H1 (cell line): ENCODE measurements at regions not wholly inside any gene's neighbourhood (a gene's known extent, or its start where the extent isn't known, plus 50 kb on each side); places are given as distances from the start of the nearest gene placed in this dataset.

ENCODE experiments used
- CTCF ChIA-PET: fragments of 300-600 bp; sonication (Branson Sonifier 250); formaldehyde crosslinking; loops from one replicate; lab custom pipeline; 2021; ENCODE audit not compliant: partially characterized antibody; lab: Charles Lee
- POLR2A ChIA-PET: fragments of 300-600 bp; sonication (Branson Sonifier 250); formaldehyde crosslinking; loops from one replicate; lab custom pipeline; 2021; ENCODE audit warnings: inconsistent platforms; ENCODE audit not compliant: partially characterized antibody; lab: Charles Lee
- DNase-seq, 2 experiments: peaks; one replicate each; pipeline versions ENCODE4 v3.0.0 to v3.0.0-alpha.2; 2010 to 2022; ENCODE audit warnings: low spot score in 2 of 2, low read depth in 1 of 2, mixed read lengths in 1 of 2
- FAIRE-seq: peaks from 2 replicates; lab custom pipeline; 2011; peaks lifted over from hg19 to GRCh38; lab: Jason Lieb, UNC
- H2AFZ ChIP-seq: 2 replicates; pipeline ENCODE4 v1.8.1; 2012; ENCODE audit warnings: low read length, inconsistent platforms
- H2AK5ac ChIP-seq: 2 replicates; pipeline ENCODE4 v1.6.1; 2013; ENCODE audit warnings: low read depth, low read length
- H2BK120ac ChIP-seq: replicated peaks from 2 replicates; pipeline ENCODE3; 2013; ENCODE audit warnings: low read depth, low read length, inconsistent platforms
- H2BK12ac ChIP-seq: 2 replicates; pipeline ENCODE4 v1.6.1; 2013; ENCODE audit warnings: low read depth, low read length
- H2BK15ac ChIP-seq: 2 replicates; pipeline ENCODE4 v1.6.1; 2013; ENCODE audit warnings: low read length
- H2BK20ac ChIP-seq: 2 replicates; pipeline ENCODE4 v1.6.1; 2013; ENCODE audit warnings: low read length
- H2BK5ac ChIP-seq: 2 replicates; pipeline ENCODE4 v1.6.1; 2013; ENCODE audit warnings: low read depth, low read length
- H3K14ac ChIP-seq: 2 replicates; pipeline ENCODE4 v1.6.1; 2013; ENCODE audit warnings: inconsistent platforms; ENCODE audit not compliant: insufficient read length
- H3K18ac ChIP-seq: 2 replicates; pipeline ENCODE4 v1.6.1; 2013; ENCODE audit warnings: low read length; ENCODE audit errors: extremely low read depth
- H3K23ac ChIP-seq: 2 replicates; pipeline ENCODE4 v1.6.1; 2013; ENCODE audit warnings: inconsistent platforms; ENCODE audit not compliant: insufficient read length
- H3K23me2 ChIP-seq: 2 replicates; pipeline ENCODE4 v1.6.1; 2013; ENCODE audit warnings: low read depth, low read length
- H3K27ac ChIP-seq: 2 replicates; pipeline ENCODE4 v1.6.1; 2011; ENCODE audit warnings: low read depth, low read length, inconsistent platforms
- H3K27me3 ChIP-seq, 4 experiments: replicated peaks in 1 of 4; 1 replicate in 1 of 4; 2 replicates in 3 of 4; pipeline versions ENCODE4 v1.6.1 to v1.8.1; 2011 to 2013; ENCODE audit warnings: low read length in 3 of 4, mild to moderate bottlenecking in 3 of 4, inconsistent platforms in 2 of 4, mixed read lengths in 2 of 4, moderate library complexity in 1 of 4; ENCODE audit not compliant: control insufficient read depth in 3 of 4, insufficient read depth in 3 of 4; ENCODE audit errors: extremely low read depth in 1 of 4
- H3K36me3 ChIP-seq, 4 experiments: 2 replicates each; pipeline versions ENCODE4 v1.6.1 to v1.8.1; 2011 to 2013; ENCODE audit warnings: mild to moderate bottlenecking in 4 of 4, low read length in 3 of 4, moderate library complexity in 2 of 4, control low read depth in 1 of 4, inconsistent platforms in 1 of 4; ENCODE audit not compliant: insufficient read depth in 4 of 4, control insufficient read depth in 2 of 4
- H3K4ac ChIP-seq: replicated peaks from 2 replicates; pipeline ENCODE3; 2013; ENCODE audit warnings: low read length, low read depth, mixed read lengths, inconsistent platforms; ENCODE audit not compliant: insufficient read length
- H3K4me1 ChIP-seq, 4 experiments: replicated peaks in 1 of 4; 1 replicate in 1 of 4; 2 replicates in 3 of 4; pipeline versions ENCODE4 v1.6.1 to v1.8.1; 2011 to 2013; ENCODE audit warnings: low read length in 3 of 4, inconsistent platforms in 2 of 4, mixed read lengths in 1 of 4; ENCODE audit not compliant: insufficient read depth in 4 of 4, control insufficient read depth in 3 of 4
- H3K4me2 ChIP-seq, 2 experiments: 2 replicates each; pipeline versions ENCODE4 v1.6.1 to v1.8.1; 2011 to 2013; ENCODE audit warnings: low read depth in 2 of 2, low read length in 2 of 2, control low read depth in 1 of 2, inconsistent platforms in 1 of 2, mild to moderate bottlenecking in 1 of 2; ENCODE audit not compliant: insufficient read depth in 1 of 2
- H3K4me3 ChIP-seq, 4 experiments: fragments of 200-600, 300-600 bp in 1 of 4; sonication (generic), shearing (Covaris generic), sonication (Bioruptor Twin) in 1 of 4; 2 replicates each; pipeline versions ENCODE4 v1.5.1 to v1.8.1; 2011 to 2016; ENCODE audit warnings: low read length in 4 of 4, low read depth in 3 of 4, control low read depth in 2 of 4, inconsistent platforms in 2 of 4, mild to moderate bottlenecking in 2 of 4, mixed read lengths in 1 of 4, moderate library complexity in 1 of 4; ENCODE audit not compliant: insufficient read depth in 2 of 4; ENCODE audit errors: extremely low read depth in 1 of 4
- H3K56ac ChIP-seq: replicated peaks from 2 replicates; pipeline ENCODE3; 2013; ENCODE audit warnings: low read depth, mild to moderate bottlenecking, mixed read lengths, low read length, inconsistent platforms; ENCODE audit not compliant: insufficient read length
- H3K79me1 ChIP-seq: 2 replicates; pipeline ENCODE4 v1.6.1; 2013; ENCODE audit warnings: low read depth, low read length, control low read depth
- H3K79me2 ChIP-seq, 2 experiments: 2 replicates each; pipeline versions ENCODE4 v1.6.1 to v1.8.1; 2012 to 2013; ENCODE audit warnings: low read length in 2 of 2, mild to moderate bottlenecking in 2 of 2, inconsistent platforms in 1 of 2; ENCODE audit not compliant: insufficient read depth in 2 of 2, control insufficient read depth in 1 of 2
- H3K9ac ChIP-seq, 4 experiments: replicated peaks in 1 of 4; 1 replicate in 1 of 4; 2 replicates in 3 of 4; pipeline versions ENCODE4 v1.6.1 to v1.8.1; 2011 to 2013; ENCODE audit warnings: low read depth in 3 of 4, low read length in 3 of 4, control low read depth in 2 of 4, mild to moderate bottlenecking in 2 of 4, moderate library complexity in 2 of 4, inconsistent platforms in 1 of 4; ENCODE audit errors: extremely low read depth in 1 of 4
- H3K9me3 ChIP-seq, 2 experiments: 2 replicates each; pipeline versions ENCODE4 v1.6.1 to v1.8.1; 2012 to 2013; ENCODE audit warnings: mild to moderate bottlenecking in 2 of 2, moderate library complexity in 2 of 2, control low read depth in 1 of 2, inconsistent platforms in 1 of 2, low read depth in 1 of 2, low read length in 1 of 2, mixed read lengths in 1 of 2; ENCODE audit not compliant: insufficient read depth in 2 of 2
- H4K20me1 ChIP-seq, 2 experiments: replicated peaks in 1 of 2; 2 replicates each; pipeline versions ENCODE3 to v1.8.1; 2011 to 2013; ENCODE audit warnings: inconsistent platforms in 2 of 2, low read length in 2 of 2, mild to moderate bottlenecking in 1 of 2; ENCODE audit not compliant: insufficient read depth in 2 of 2, control insufficient read depth in 1 of 2
- H4K5ac ChIP-seq: 2 replicates; pipeline ENCODE4 v1.6.1; 2013; ENCODE audit warnings: low read length, low read depth, mixed read lengths, inconsistent platforms; ENCODE audit not compliant: insufficient read length
- H4K8ac ChIP-seq: 2 replicates; pipeline ENCODE4 v1.8.0; 2013; ENCODE audit warnings: mild to moderate bottlenecking, moderate library complexity, low read length, inconsistent platforms; ENCODE audit not compliant: insufficient read depth; ENCODE audit errors: extremely low read depth
- H4K91ac ChIP-seq: replicated peaks from 2 replicates; pipeline ENCODE3; 2013; ENCODE audit warnings: low read length, mixed read lengths, inconsistent platforms; ENCODE audit not compliant: insufficient read length
- CBX5 ChIP-seq: fragments of 300-800, 300-1000 bp; sonication (generic); IDR thresholded peaks from 2 replicates; pipeline ENCODE4 v1.7.1; 2016; ENCODE audit warnings: antibody characterized with exemption, low read length, low read depth
- JUN ChIP-seq: IDR thresholded peaks from 2 replicates; pipeline ENCODE4 v1.6.1; 2011; ENCODE audit warnings: low read depth, mild to moderate bottlenecking, improper control_type of control experiment, low read length
- NANOG ChIP-seq: IDR thresholded peaks from 2 replicates; pipeline ENCODE4 v1.6.1; 2011; ENCODE audit warnings: low read length, low read depth, mild to moderate bottlenecking, inconsistent platforms; ENCODE audit not compliant: insufficient read depth, poor library complexity, severe bottlenecking
- SRF ChIP-seq: IDR thresholded peaks from 2 replicates; pipeline ENCODE4 v1.6.1; 2011; ENCODE audit warnings: mild to moderate bottlenecking, low read depth, low read length, moderate library complexity
- WGBS, 2 experiments: shearing (Covaris generic) in 1 of 2; methylation state at CpG; one replicate each; pipeline versions ENCODE4 v1.1.6 to v1.1.7; 2013 to 2015; ENCODE audit warnings: low lambda C conversion rate in 2 of 2, mixed read lengths in 2 of 2, inconsistent platforms in 1 of 2, low coverage in 1 of 2, missing lambda C conversion rate in 1 of 2; ENCODE audit not compliant: insufficient replicate concordance in 2 of 2, insufficient coverage in 1 of 2, insufficient read length in 1 of 2; ENCODE audit errors: extremely low coverage in 1 of 2, missing lambda C conversion rate in 1 of 2; 5-methylcytosine and 5-hydroxymethylcytosine counted together

DNA sequence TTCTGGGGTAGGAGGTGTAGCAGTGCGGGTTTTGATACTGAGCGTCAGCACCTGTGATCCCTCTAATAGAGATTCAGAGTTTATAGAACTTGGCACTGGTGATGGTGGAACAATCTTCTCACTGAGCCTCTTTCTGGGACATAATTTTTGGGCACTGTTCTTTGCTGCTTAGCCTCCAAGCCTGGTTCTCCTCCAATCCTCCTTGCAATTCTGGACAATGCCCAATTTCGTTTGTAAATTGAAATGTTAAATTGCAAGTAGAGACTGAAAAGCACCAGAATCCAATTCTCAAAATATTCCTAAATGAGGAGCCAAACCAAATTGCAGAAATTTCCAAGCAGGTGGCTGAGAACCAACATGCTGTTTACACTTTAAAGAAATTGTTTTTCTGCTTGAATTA lies 149.8 kb upstream of the ABI3BP start:
- no peaks in the 10 kb centered on the region for H3K79me2 ChIP-seq
- H3K27ac ChIP-seq, result no peak overlapping the region
- H2AK5ac ChIP-seq, result no peak overlapping the region
- no peak overlapping the region for H3K9ac ChIP-seq
- H3K79me1 ChIP-seq, result no peaks in the 10 kb centered on the region
- H3K9me3 ChIP-seq, result no peaks in the 10 kb centered on the region
- H3K4me1 ChIP-seq, result peaks cover 0 to 4% (median 0%) of the 10 kb centered on the region in 4 experiments; a peak in 2 of 7 replicates
- no peak overlapping the region for H4K8ac ChIP-seq
- no peak overlapping the region for H2BK5ac ChIP-seq
- 95% methylated on average over 3 of the region's 3 CpGs; no CpG with 5 or more reads in 1 of the 2 experiments for WGBS, 2 experiments
- no peak overlapping the region for H3K4me2 ChIP-seq
- peaks cover 1% of the 10 kb centered on the region; the same call in 1 of the 2 replicates for H3K23me2 ChIP-seq
- H4K91ac ChIP-seq, result no peak overlapping the region
- no peak overlapping the region for H2BK15ac ChIP-seq
- DNase-seq, result no peak
- H3K14ac ChIP-seq, result no peak overlapping the region
- no peak overlapping the region for H4K5ac ChIP-seq
- no peak for FAIRE-seq
- H3K36me3 ChIP-seq, result no peaks in the 10 kb centered on the region
- ChIA-PET POLR2A (no interaction called here), CTCF (interaction anchor here (0.6 to 0.8 kb wide), 2 partner anchors 12 to 59 kb away, joined by 3 read pairs; no protein-coding TSS in a partner anchor)
- H2BK120ac ChIP-seq, result no peak overlapping the region
- no peak overlapping the region for H3K4ac ChIP-seq
- H2BK20ac ChIP-seq, result no peak overlapping the region
- no peaks in the 10 kb centered on the region for H3K27me3 ChIP-seq
- no peak overlapping the region for H3K56ac ChIP-seq
- H3K18ac ChIP-seq, result no peak overlapping the region
- no peak overlapping the region for H3K4me3 ChIP-seq
- no peak overlapping the region for H3K23ac ChIP-seq
- no peak overlapping the region for H2BK12ac ChIP-seq
- no peak overlapping the region for H2AFZ ChIP-seq
- no peaks in the 10 kb centered on the region for H4K20me1 ChIP-seq
- TF ChIP-seq JUN (no peak), SRF (no peak), CBX5 (no peak), NANOG (no peak)
